RWPE2 (cell line): ENCODE measurements at regions not wholly inside any gene's neighbourhood (a gene's known extent, or its start where the extent isn't known, plus 50 kb on each side); places are given as distances from the start of the nearest gene placed in this dataset.

Source experiments
- ATAC-seq: fragments of 200-7000 bp; cut with Tn5 transposase; 3 replicates; pipeline ENCODE4 v1.9.1; 2021; ENCODE audit warnings: low read depth
- DNase-seq: peaks from one replicate; pipeline ENCODE4 v3.0.0-alpha.2; 2020; ENCODE audit warnings: low spot score
- H3K27ac ChIP-seq: fragments of 450-650 bp; 2 replicates; pipeline ENCODE4 v1.5.1; 2017; ENCODE audit warnings: mild to moderate bottlenecking; ENCODE audit not compliant: poor library complexity, severe bottlenecking
- H3K27me3 ChIP-seq: fragments of 250-450 bp; sonication (Bioruptor Pico); 2 replicates; pipeline ENCODE4 v1.5.1; 2021; ENCODE audit warnings: mild to moderate bottlenecking, moderate library complexity; ENCODE audit not compliant: insufficient read depth, poor library complexity, severe bottlenecking
- H3K36me3 ChIP-seq: fragments of 250-450 bp; sonication (Bioruptor Pico); 2 replicates; pipeline ENCODE4 v1.5.1; 2020; ENCODE audit warnings: low read depth, mild to moderate bottlenecking, moderate library complexity
- H3K4me1 ChIP-seq: fragments of 250-450 bp; sonication (Bioruptor Pico); 2 replicates; pipeline ENCODE4 v1.5.1; 2021; ENCODE audit warnings: mild to moderate bottlenecking, moderate library complexity; ENCODE audit not compliant: insufficient read depth, poor library complexity, severe bottlenecking
- H3K4me3 ChIP-seq: fragments of 250-450 bp; sonication (Bioruptor Pico); 2 replicates; pipeline ENCODE4 v1.5.1; 2021; ENCODE audit warnings: mild to moderate bottlenecking, moderate library complexity; ENCODE audit not compliant: severe bottlenecking
- H3K9me3 ChIP-seq: fragments of 250-450 bp; sonication (Bioruptor Pico); 2 replicates; pipeline ENCODE4 v1.5.1; 2021; ENCODE audit warnings: mild to moderate bottlenecking, moderate library complexity; ENCODE audit not compliant: severe bottlenecking
- CTCF ChIP-seq: fragments of 450-650 bp; IDR thresholded peaks from one replicate; pipeline ENCODE4 v1.5.1; 2017; ENCODE audit warnings: mild to moderate bottlenecking, moderate library complexity; ENCODE audit not compliant: poor library complexity, severe bottlenecking

DNA sequence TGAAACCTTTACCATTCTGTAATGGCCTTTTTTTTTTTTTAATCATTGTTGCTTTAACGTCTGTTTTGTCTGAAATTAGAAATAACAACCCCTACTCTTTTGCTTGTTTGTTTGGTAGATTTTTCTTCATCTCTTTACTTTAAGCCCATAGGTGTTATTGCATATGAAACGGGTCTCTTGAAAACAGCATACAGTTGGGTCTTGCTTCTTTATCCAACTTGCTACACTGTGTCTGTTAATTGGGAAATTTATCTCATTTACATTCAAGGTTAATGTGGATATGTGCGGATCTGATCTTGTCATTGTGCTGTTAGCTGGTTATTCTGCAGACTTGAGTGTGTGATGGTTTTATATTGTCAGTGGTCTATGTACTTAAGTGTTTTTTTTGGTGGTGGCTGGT, 78.9 kb upstream of the COP1 start:
- Histone ChIP-seq H3K27ac (no peak overlapping the region), H3K4me3 (no peak overlapping the region), H3K27me3 (no peaks in the 10 kb centered on the region), H3K4me1 (no peaks in the 10 kb centered on the region), H3K36me3 (no peaks in the 10 kb centered on the region), H3K9me3 (no peaks in the 10 kb centered on the region)
- TF ChIP-seq CTCF, result no peak
- ATAC-seq (no peak), DNase-seq (no peak)

DNA sequence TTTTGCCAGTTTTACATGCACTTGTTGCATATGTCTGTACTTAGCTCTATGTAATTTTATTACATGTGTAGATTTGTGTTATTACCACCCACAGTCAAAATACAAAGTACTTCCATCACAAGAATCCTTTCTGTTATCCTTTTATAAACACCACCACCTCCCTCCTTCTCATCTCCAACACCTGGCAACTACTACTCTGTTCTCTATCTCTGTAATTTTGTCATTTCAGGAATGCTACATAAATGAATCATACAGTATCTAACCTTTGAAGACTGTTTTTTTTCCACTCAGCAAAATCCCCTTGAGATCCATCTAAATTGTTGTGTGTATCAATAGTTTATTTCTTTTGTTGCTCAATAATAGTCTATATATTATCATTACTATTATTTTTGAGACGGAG, 64.5 kb upstream of the COP1 start:
- DNase-seq (no peak), ATAC-seq (no peak)
- no peak overlapping the region for H3K4me3 ChIP-seq
- no peaks in the 10 kb centered on the region for H3K9me3 ChIP-seq
- H3K27ac ChIP-seq, result no peak overlapping the region
- no peak for TF ChIP-seq CTCF
- no peaks in the 10 kb centered on the region for H3K36me3 ChIP-seq
- no peaks in the 10 kb centered on the region for H3K4me1 ChIP-seq
- peaks cover under 1% of the 10 kb centered on the region for H3K27me3 ChIP-seq
